GM21526 (cell line): ENCODE measurements at regions not wholly inside any gene's neighbourhood (a gene's known extent, or its start where the extent isn't known, plus 50 kb on each side); places are given as distances from the start of the nearest gene placed in this dataset.
"Not testable (repeated sequence)": the region's sequence is repeated elsewhere in the genome, so short reads cannot be mapped to it uniquely, and the experiment has no call there.

ENCODE experiments used
- ATAC-seq: cut with Tn5 transposase; IDR thresholded peaks from one replicate; pipeline ENCODE4 v1.9.1; 2021; ENCODE audit warnings: moderate library complexity; ENCODE audit not compliant: unreplicated experiment, low FRiP score

DNA sequence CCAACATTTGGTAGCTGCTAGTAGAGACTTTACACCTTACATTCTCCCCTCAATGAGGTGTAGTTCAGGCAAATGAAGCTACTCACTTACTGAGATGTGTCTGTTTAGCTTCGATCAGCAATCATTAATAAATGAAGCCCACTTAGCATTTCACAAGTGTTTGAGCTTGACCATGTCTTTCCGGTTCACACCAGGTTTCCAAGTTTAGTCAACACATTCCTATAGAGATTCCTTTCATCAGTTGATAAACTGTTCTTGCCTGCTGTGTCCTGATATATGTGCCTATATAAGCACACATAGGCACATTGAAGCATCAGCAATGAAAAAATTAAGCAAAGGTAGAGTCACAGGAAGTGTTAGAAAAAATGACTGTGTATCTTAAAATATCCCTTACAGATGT, 150.0 kb downstream of the BTBD3 start:
- no peak for ATAC-seq

DNA sequence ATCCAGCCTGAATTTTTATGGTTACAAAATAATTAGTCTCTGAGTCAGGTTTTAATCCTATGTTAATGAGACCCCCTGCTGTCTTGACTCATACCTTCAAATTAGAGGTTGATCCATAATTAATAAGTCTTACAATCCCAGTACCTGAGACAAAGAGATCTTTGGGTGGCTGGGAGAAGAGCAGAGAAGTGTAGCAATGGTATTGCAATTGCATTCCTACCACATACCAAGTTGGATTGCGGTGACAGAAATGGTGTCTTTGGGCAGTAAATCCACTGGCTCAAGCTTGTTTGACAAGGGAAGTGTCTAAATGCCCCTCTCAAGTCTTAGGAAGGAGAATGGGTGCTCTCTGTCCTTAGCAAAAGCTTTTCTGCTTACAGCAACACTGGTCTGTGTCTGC, 150.4 kb downstream of the BTBD3 start:
- no peak for ATAC-seq

DNA sequence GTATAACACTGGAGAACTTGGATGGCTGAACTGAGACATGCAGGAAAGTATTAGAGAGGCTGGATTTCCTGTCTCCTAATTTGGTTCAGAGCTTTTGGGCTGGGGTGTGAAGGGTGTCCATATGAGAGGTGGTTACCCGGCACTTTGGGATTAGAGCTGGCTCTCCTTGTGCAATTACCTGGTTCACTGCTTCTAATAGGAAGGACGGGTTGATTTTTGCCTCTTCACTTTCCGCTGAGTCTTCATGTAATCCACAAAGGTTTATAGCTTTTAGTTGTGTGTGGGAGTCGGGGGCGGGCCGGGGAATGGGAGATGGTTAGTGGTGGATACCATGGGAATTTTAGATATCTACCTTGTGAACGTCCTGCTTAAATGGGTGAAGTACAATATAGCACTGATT, 151.5 kb downstream of the BTBD3 start:
- ATAC-seq = no peak

DNA sequence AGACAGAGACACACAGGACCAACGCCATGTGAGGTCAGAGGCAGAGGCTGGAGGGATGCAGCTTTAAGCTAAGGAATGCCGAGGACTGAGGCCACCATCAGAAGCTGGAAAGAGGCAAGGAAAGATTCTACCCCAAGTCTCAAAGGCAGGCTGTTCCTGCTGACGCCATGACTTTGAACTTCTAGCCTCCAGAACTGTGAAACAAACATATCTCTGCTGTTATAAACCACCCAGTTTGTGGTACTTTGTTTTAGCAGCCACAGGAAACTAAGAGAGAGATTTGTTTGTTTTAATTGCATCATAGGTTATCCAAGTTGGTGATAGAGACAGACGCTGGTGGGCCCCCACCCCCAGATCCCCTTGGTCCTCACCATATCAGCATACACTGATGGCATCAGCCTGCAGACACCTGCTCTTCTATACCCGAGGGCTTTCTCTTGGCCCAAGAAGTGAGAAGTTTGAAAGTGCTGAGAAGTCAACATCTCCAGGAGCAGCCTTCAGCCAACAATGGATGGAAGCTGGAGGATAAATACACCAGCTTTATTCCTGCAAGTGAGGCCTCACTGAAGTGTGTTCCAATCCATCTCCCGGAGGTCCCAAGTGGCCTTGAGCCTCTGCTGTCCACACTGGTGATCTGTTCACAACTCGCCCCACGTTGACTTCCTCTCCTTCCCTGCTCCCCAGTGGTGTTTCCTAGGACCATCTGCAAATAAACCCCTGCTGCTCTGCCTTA, 154.7 kb downstream of the BTBD3 start:
- no peak for ATAC-seq

- no peak for ATAC-seq
Observed at GRCh38 chr20:12072954-12073264, 155.2 kb downstream of the BTBD3 start.

DNA sequence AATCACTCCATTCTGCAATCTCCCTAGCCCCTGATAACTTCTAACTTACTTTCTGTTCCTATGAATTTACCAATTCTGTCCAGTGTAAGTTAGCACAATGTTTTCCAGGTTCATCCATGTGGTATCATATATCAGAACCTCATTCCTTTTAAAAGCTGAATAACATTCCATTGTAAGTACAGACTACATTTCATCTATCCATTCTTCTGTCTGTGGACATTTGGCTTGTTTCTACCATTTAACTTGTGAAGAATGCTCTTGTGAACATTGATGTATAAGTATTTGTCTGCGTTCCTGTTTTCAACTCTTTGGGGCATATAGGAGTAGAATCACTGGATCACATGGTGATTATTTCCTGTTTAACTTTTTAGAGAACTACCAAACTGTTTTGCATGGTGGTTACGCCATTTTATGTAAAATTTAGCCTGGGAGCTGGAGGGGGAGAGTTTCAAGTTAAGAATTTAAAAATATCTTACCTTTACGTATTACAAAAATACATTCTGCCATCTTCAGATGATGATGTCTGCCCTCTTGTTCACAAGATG, 156.5 kb downstream of the BTBD3 start:
- ATAC-seq = no peak

DNA sequence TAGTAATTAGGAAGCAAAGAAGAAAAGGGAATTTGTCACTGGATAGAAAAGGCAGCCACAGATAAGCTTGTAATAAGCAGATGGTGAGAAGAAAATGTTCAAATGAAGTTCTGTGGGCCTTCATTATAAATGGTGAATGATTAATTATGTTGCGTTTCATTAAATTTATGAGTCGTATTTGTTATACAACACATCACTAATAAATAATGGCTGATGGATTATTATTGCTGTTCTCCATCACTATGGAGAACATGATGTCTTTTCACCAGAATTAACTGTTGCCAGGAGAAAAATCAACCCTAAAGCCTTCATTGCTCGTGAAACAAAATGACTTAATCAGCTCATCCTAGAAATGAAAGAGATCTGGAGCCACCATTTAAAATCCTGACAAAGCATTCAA, 158.5 kb downstream of the BTBD3 start:
- no peak for ATAC-seq

DNA sequence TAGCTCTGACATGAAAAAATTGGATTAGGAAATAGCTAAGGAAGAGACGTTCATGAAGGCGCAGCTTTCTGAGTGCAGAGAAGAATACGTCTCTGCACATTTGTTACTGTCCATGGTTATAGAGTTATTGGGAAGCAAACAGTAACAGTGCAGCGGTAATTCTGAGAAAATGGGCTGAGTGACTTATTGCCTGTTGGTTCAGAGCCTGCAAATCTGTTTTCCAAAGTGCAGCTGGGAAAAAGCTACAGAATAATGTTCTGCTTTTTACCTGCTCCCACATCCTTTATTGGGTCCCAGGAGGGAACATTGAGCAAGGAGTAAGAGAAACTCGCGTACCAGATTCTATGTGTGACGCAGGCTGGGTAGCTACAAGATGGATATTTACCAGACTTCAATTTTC, 160.2 kb downstream of the BTBD3 start:
- no peak for ATAC-seq

DNA sequence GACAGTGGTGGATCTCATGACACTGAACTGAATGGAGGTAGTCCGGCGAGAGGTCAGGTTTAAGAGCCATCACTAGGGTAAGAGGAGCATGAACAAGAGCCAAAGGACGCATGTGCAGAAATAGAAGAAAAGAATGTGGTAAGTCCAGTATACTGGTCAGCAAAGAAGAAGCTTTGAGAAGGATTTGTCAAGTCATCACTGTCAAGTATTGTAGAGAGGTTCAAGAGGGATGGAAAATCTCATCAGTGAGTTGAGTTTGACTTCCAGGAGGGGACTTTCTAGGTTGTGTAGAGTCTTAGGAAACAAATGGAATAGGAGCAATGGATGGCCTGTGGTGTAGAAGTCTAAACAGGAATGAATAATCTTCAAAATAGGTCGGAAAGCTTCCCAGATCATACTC, 161.8 kb downstream of the BTBD3 start:
- ATAC-seq = no peak

- ATAC-seq = no peak
Observed at GRCh38 chr20:12083269-12083668, 165.6 kb downstream of the BTBD3 start.

DNA sequence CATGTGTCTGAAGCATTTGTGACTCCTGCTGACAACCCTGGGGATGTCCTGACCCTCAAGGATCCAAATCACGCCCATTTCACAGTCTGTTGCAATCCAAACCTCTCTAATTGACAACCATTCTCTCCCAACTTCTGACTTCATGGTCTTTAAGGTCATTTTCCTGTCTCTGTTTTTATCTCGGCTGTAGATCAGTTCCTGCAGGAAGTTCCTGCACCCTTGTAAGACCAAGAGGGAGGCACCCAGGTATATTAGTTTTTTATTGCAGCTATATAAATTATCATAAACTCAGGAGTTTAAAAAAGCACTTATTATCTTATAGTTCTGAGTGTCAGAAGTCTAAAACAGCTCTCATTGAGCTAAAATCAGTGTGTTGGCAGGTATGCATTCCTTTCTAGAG, 166.8 kb downstream of the BTBD3 start:
- no peak for ATAC-seq

- ATAC-seq = no peak
Observed at GRCh38 chr20:12086359-12086758, 168.7 kb downstream of the BTBD3 start.

DNA sequence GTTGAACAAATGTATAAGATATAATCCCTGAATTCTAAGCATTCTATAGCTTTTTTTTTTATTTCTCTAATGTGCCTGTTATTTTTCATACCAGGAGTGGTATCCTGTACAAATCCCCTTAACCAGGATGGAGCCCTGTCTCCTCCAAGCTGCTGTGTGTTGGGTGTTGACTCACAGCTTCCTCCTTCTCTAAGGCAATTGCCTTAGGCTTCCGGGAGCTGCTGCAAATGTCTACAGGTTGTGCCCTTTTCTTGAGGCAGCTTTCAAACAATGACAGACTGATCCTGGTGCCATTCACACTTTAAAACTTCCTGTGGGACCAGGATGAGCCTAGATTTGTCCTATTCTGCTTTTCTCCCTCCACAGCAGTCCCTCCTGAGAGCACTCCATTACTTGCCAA, 173.2 kb downstream of the BTBD3 start:
- ATAC-seq = no peak

DNA sequence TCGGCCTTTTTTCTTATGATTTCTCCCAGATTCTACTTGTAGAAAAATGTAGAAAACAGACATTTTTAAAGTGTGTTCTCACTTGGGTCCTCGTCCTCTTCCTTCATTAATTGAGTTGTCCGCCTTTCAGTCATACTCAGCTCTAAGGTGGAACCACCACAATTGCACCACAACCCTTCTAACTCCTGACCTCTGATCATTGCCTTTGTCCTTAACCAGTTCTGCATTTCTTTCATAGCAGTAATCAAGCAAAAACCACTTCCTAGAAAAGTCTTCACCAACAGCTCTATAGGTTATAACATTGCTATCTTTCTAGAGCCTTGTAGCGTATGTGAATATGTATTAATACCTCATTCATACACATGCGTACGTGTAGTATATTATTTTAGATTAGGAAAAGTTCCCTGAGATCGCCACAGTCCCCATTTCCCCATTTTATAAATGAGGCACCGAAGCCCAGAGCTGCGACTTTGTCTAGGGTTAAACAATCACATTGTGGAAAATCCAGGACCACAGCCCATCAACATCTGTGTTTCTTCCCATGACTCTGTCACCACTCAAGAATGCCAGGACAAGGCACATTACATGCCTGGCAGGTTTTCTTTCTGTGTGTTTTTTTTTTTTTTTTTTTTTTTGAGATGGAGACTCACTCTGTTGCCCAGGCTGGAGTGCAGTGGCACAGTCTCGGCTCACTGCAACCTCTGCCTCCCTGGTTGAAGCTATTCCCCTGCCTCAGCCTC, 175.5 kb downstream of the BTBD3 start:
- no peak for ATAC-seq

DNA sequence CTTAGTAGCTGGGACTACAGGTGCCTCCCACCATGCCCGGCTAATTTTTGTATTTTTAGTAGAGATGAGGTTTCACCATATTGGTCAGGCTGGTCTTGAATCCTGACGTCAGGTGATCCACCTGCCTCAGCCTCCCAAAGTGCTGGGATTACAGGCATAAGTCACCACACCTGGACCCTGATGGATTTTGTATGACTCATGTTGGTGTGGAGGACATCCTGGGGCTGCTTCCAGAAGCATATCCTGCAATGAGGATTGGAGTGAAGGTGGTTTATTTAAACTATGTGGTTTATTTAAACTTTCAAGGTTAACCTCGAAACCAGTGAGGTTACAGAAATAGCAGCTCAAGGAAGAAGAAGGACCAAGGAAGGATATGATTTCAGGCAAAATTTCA, 176.1 kb downstream of the BTBD3 start:
- ATAC-seq = not testable (repeated sequence)

GRCh38 chr20:12095180-12095920, 177.7 kb downstream of the BTBD3 start:
- no peak for ATAC-seq

DNA sequence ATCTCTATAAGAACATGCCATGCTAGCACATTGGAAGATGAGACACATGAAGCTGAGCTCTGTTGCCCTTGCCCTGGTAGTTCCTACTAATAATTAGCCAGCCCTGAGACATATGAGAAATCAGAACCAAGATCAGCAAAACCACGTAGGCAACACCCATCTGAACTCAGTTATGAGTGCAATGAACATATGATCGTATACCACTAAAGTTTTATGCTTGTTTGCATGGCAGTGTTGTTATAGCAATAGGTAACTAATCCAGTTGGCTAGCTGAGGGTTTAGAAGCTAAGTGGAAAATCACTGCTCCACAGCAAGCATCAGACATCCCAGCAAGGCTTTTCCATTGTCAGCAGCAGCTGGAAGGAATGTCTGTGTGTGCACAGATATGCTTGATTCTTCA, 180.7 kb downstream of the BTBD3 start:
- no peak for ATAC-seq

- no peak for ATAC-seq
Observed at GRCh38 chr20:12108846-12109245, 191.2 kb downstream of the BTBD3 start.

DNA sequence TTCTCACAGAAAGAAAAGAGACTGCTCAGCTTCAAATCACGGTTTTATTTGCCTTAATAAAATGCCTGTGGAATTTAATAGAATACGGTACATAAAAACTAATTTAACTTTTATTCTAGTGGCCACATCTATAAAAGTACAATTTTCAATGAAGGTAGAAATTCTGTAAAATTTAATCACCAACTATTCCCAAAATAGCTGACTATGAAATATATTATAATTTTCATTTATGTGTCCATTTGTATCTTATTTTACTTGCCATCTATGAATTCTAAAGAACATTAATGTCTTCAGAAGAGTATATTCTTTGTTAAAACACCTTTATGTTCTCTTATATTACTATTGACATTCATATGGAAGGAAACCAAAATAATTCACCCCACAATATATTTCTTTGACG, 192.6 kb downstream of the BTBD3 start:
- no peak for ATAC-seq

GRCh38 chr20:12110711-12111110, 193.0 kb downstream of the BTBD3 start:
- ATAC-seq = no peak

DNA sequence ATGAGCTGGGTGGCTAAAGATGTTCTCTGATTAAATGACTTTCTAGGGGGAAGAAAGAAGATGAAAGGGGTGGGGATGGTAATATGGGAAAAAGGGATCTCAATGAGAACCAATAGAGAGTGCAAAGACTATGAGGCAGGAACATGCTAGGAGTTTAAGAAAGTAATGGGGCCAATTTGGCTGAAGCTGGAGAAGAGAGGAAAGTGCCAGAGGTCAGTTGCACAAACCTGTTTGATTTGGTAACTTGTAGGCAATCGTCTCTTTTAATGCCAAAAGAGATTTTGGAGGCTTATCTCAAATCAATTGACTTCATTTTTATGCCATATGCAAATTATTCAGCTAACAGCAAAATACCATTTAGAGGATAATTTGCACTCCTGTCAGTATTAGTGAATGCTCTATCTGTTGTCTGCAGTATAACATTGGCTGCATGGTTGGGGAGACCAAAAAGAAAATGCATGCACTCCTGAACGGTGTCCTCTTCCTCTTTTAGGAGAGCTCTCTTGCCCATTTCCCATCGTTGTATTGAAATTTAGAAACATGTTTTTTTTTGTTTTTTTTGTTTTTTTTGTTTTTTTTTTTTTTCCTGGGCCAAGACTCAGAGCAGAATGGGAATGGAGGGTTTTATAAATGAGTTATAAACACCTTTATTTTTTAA, 193.9 kb downstream of the BTBD3 start:
- ATAC-seq = no peak
